ENCODE measurements at regions not wholly inside any gene's neighbourhood (a gene's known extent, or its start where the extent isn't known, plus 50 kb on each side); places are given as distances from the start of the nearest gene placed in this dataset.

- H3K36me3 Mint-ChIP-seq (ENCODE audit: low read depth) = no peaks in the 10 kb centered on the region
- intact Hi-C loops (cut with micrococcal nuclease) = no loop called here
- no peak for TF ChIP-seq CTCF (IDR thresholded peaks at IDR 0.05)
- H3K9me3 Mint-ChIP-seq = no peaks in the 10 kb centered on the region
- POLR2A ChIA-PET = no interaction called here
- no peak for ATAC-seq (ENCODE audit: low read depth)
- CTCF ChIA-PET = no interaction called here
- DNase-seq = no peak
- no peaks in the 10 kb centered on the region for H3K4me1 Mint-ChIP-seq
- H3K4me3 Mint-ChIP-seq = no peak overlapping the region
- no peak overlapping the region for H3K27ac Mint-ChIP-seq
- H3K27me3 Mint-ChIP-seq = no peaks in the 10 kb centered on the region
These were observed 402.1 kb downstream of the EPHA7 start for GRCh38 chr6:93017213-93017612.

GRCh38 chr6:93013054-93013453 lies 406.3 kb downstream of the EPHA7 start:
- peaks cover 5% of the 10 kb centered on the region for H3K9me3 Mint-ChIP-seq
- TF ChIP-seq CTCF (IDR thresholded peaks at IDR 0.05) = no peak
- no peaks in the 10 kb centered on the region for H3K4me1 Mint-ChIP-seq
- ChIA-PET POLR2A (no interaction called here), CTCF (no interaction called here)
- no peak for DNase-seq
- no peaks in the 10 kb centered on the region for H3K27me3 Mint-ChIP-seq
- ATAC-seq (ENCODE audit: low read depth) = no peak
- intact Hi-C loops (cut with micrococcal nuclease) = no loop called here
- no peaks in the 10 kb centered on the region for H3K36me3 Mint-ChIP-seq (ENCODE audit: low read depth)
- H3K27ac Mint-ChIP-seq = no peak overlapping the region
- H3K4me3 Mint-ChIP-seq = no peak overlapping the region

GRCh38 chr6:93008375-93008774 lies 411.0 kb downstream of the EPHA7 start:
- POLR2A ChIA-PET = no interaction called here
- Mint-ChIP-seq H3K4me1 (no peaks in the 10 kb centered on the region), H3K27me3 (no peaks in the 10 kb centered on the region), H3K9me3 (peaks cover 8% of the 10 kb centered on the region), H3K27ac (no peak overlapping the region), H3K36me3 (ENCODE audit: low read depth) (no peaks in the 10 kb centered on the region), H3K4me3 (no peak overlapping the region)
- ATAC-seq (ENCODE audit: low read depth) (no peak), DNase-seq (no peak)
- no peak for TF ChIP-seq CTCF (IDR thresholded peaks at IDR 0.05)
- CTCF ChIA-PET = no interaction called here
- intact Hi-C loops (cut with micrococcal nuclease) = no loop called here

- no peak overlapping the region for H3K27ac Mint-ChIP-seq
- intact Hi-C loops (cut with micrococcal nuclease) = no loop called here
- POLR2A ChIA-PET = no interaction called here
- no peaks in the 10 kb centered on the region for H3K27me3 Mint-ChIP-seq
- DNase-seq (no peak), ATAC-seq (ENCODE audit: low read depth) (no peak)
- CTCF ChIA-PET = no interaction called here
- no peak for TF ChIP-seq CTCF (IDR thresholded peaks at IDR 0.05)
- H3K36me3 Mint-ChIP-seq (ENCODE audit: low read depth) = no peaks in the 10 kb centered on the region
- H3K4me1 Mint-ChIP-seq = no peaks in the 10 kb centered on the region
- no peak overlapping the region for H3K4me3 Mint-ChIP-seq
- peaks cover 2% of the 10 kb centered on the region for H3K9me3 Mint-ChIP-seq
These were observed 429.7 kb downstream of the EPHA7 start for GRCh38 chr6:92989656-92990055.

GRCh38 chr6:92979281-92979680 lies 440.1 kb downstream of the EPHA7 start:
- no peaks in the 10 kb centered on the region for H3K36me3 Mint-ChIP-seq (ENCODE audit: low read depth)
- no peaks in the 10 kb centered on the region for H3K4me1 Mint-ChIP-seq
- ChIA-PET CTCF (no interaction called here), POLR2A (no interaction called here)
- no peak for DNase-seq
- intact Hi-C loops (cut with micrococcal nuclease) = no loop called here
- TF ChIP-seq CTCF (IDR thresholded peaks at IDR 0.05) = no peak
- ATAC-seq (ENCODE audit: low read depth) = no peak
- H3K27me3 Mint-ChIP-seq = no peaks in the 10 kb centered on the region
- H3K4me3 Mint-ChIP-seq = no peak overlapping the region
- no peak overlapping the region for H3K27ac Mint-ChIP-seq
- H3K9me3 Mint-ChIP-seq = peaks cover 5% of the 10 kb centered on the region

Data from activated B cell treated with CpG ODN at 0.5 μM for 24 hours (primary cell).